ENCODE measurements at regions not wholly inside any gene's neighbourhood (a gene's known extent, or its start where the extent isn't known, plus 50 kb on each side); places are given as distances from the start of the nearest gene placed in this dataset.

- no peak overlapping the region for H2BK15ac ChIP-seq (ENCODE audit: low read depth, poor library complexity, severe bottlenecking)
- H3K27me3 ChIP-seq (ENCODE audit: control insufficient read depth in 1 of 2, insufficient read depth in 1 of 2, low read length in 2 of 2) = peaks cover 0 to 16% of the 10 kb centered on the region in 2 experiments
- no peak overlapping the region for H2AK5ac ChIP-seq (ENCODE audit: low read length, severe bottlenecking)
- no peak overlapping the region for H2BK5ac ChIP-seq (ENCODE audit: low read depth, low read length, poor library complexity, severe bottlenecking)
- H3K18ac ChIP-seq (ENCODE audit: low read depth in 1 of 2, low read length in 2 of 2) = no peak overlapping the region
- H4K91ac ChIP-seq (ENCODE audit: low read length) = no peak overlapping the region
- no peak overlapping the region for H2BK12ac ChIP-seq (ENCODE audit: low read length in 2 of 2)
- H3K23ac ChIP-seq (ENCODE audit: low read length in 2 of 2) = no peak overlapping the region
- DNase-seq = no peak
- H3K4ac ChIP-seq (ENCODE audit: low read depth in 1 of 2, low read length in 2 of 2) = no peak overlapping the region
- whole genome bisulfite sequencing = 15% methylated on average over 1 of the region's 1 CpG
- no peak overlapping the region for H3K4me2 ChIP-seq (ENCODE audit: low read length, poor library complexity, severe bottlenecking)
- H4K8ac ChIP-seq (ENCODE audit: low read length) = no peak overlapping the region
- H3K9ac ChIP-seq (ENCODE audit: low read length) = no peak overlapping the region
- H3K14ac ChIP-seq (ENCODE audit: low read length in 2 of 2) = no peak overlapping the region
- H2AFZ ChIP-seq (ENCODE audit: low read depth, low read length) = no peak overlapping the region
- H3K4me1 ChIP-seq (ENCODE audit: control insufficient read depth, insufficient read depth, low read depth, low read length) = no peaks in the 10 kb centered on the region
- H3K36me3 ChIP-seq (ENCODE audit: control insufficient read depth in 1 of 2, insufficient read depth in 2 of 2, low read depth in 1 of 2, low read length in 2 of 2) = no peaks in the 10 kb centered on the region
- no peaks in the 10 kb centered on the region for H3K79me1 ChIP-seq (replicated peaks; ENCODE audit: low read length, poor library complexity, severe bottlenecking)
- H3K27ac ChIP-seq (ENCODE audit: low read length, poor library complexity, severe bottlenecking) = no peak overlapping the region
- H2BK120ac ChIP-seq (ENCODE audit: low read depth, low read length) = no peak overlapping the region
- no peak overlapping the region for H3K4me3 ChIP-seq (ENCODE audit: insufficient read depth in 1 of 2, low read depth in 1 of 2, low read length in 2 of 2)
- no peaks in the 10 kb centered on the region for H3K9me3 ChIP-seq (ENCODE audit: control insufficient read depth, low read length)
Observed at GRCh38 chr21:25273959-25274358, 333.3 kb downstream of the MRPL39 start.

GRCh38 chr21:25254491-25255174 is 352.6 kb downstream of the MRPL39 start:
- Histone ChIP-seq H3K27ac (ENCODE audit: low read length, poor library complexity, severe bottlenecking) (no peak overlapping the region), H4K8ac (ENCODE audit: low read length) (no peak overlapping the region), H3K4me3 (ENCODE audit: insufficient read depth in 1 of 2, low read depth in 1 of 2, low read length in 2 of 2) (no peak overlapping the region), H3K14ac (ENCODE audit: low read length in 2 of 2) (no peak overlapping the region), H3K27me3 (ENCODE audit: control insufficient read depth in 1 of 2, insufficient read depth in 1 of 2, low read length in 2 of 2) (no peaks in the 10 kb centered on the region), H3K23ac (ENCODE audit: low read length in 2 of 2) (no peak overlapping the region), H3K4ac (ENCODE audit: low read depth in 1 of 2, low read length in 2 of 2) (no peak overlapping the region), H3K9me3 (ENCODE audit: control insufficient read depth, low read length) (no peaks in the 10 kb centered on the region), H2BK12ac (ENCODE audit: low read length in 2 of 2) (no peak overlapping the region), H4K91ac (ENCODE audit: low read length) (no peak overlapping the region), H3K4me1 (ENCODE audit: control insufficient read depth, insufficient read depth, low read depth, low read length) (no peaks in the 10 kb centered on the region), H3K18ac (ENCODE audit: low read depth in 1 of 2, low read length in 2 of 2) (no peak overlapping the region), H3K79me1 (replicated peaks; ENCODE audit: low read length, poor library complexity, severe bottlenecking) (no peaks in the 10 kb centered on the region), H2AFZ (ENCODE audit: low read depth, low read length) (no peak overlapping the region), H2BK15ac (ENCODE audit: low read depth, poor library complexity, severe bottlenecking) (no peak overlapping the region), H3K36me3 (ENCODE audit: control insufficient read depth in 1 of 2, insufficient read depth in 2 of 2, low read depth in 1 of 2, low read length in 2 of 2) (no peaks in the 10 kb centered on the region), H2AK5ac (ENCODE audit: low read length, severe bottlenecking) (no peak overlapping the region), H3K4me2 (ENCODE audit: low read length, poor library complexity, severe bottlenecking) (no peak overlapping the region), H2BK5ac (ENCODE audit: low read depth, low read length, poor library complexity, severe bottlenecking) (no peak overlapping the region), H3K9ac (ENCODE audit: low read length) (no peak overlapping the region), H2BK120ac (ENCODE audit: low read depth, low read length) (no peak overlapping the region)
- WGBS = 68% methylated on average over 3 of the region's 5 CpGs
- no peak for DNase-seq

- Histone ChIP-seq H2BK12ac (ENCODE audit: low read length in 2 of 2) (no peak overlapping the region), H3K9ac (ENCODE audit: low read length) (no peak overlapping the region), H3K4ac (ENCODE audit: low read depth in 1 of 2, low read length in 2 of 2) (no peak overlapping the region), H4K8ac (ENCODE audit: low read length) (no peak overlapping the region), H3K4me3 (ENCODE audit: insufficient read depth in 1 of 2, low read depth in 1 of 2, low read length in 2 of 2) (no peak overlapping the region), H3K18ac (ENCODE audit: low read depth in 1 of 2, low read length in 2 of 2) (no peak overlapping the region), H3K14ac (ENCODE audit: low read length in 2 of 2) (no peak overlapping the region), H2AFZ (ENCODE audit: low read depth, low read length) (no peak overlapping the region), H3K9me3 (ENCODE audit: control insufficient read depth, low read length) (no peaks in the 10 kb centered on the region), H2BK5ac (ENCODE audit: low read depth, low read length, poor library complexity, severe bottlenecking) (no peak overlapping the region), H3K4me2 (ENCODE audit: low read length, poor library complexity, severe bottlenecking) (no peak overlapping the region), H3K4me1 (ENCODE audit: control insufficient read depth, insufficient read depth, low read depth, low read length) (no peaks in the 10 kb centered on the region), H3K79me1 (replicated peaks; ENCODE audit: low read length, poor library complexity, severe bottlenecking) (no peaks in the 10 kb centered on the region), H3K27me3 (ENCODE audit: control insufficient read depth in 1 of 2, insufficient read depth in 1 of 2, low read length in 2 of 2) (no peaks in the 10 kb centered on the region), H2BK120ac (ENCODE audit: low read depth, low read length) (no peak overlapping the region), H3K27ac (ENCODE audit: low read length, poor library complexity, severe bottlenecking) (no peak overlapping the region), H2BK15ac (ENCODE audit: low read depth, poor library complexity, severe bottlenecking) (no peak overlapping the region), H4K91ac (ENCODE audit: low read length) (no peak overlapping the region), H3K23ac (ENCODE audit: low read length in 2 of 2) (no peak overlapping the region), H3K36me3 (ENCODE audit: control insufficient read depth in 1 of 2, insufficient read depth in 2 of 2, low read depth in 1 of 2, low read length in 2 of 2) (no peaks in the 10 kb centered on the region), H2AK5ac (ENCODE audit: low read length, severe bottlenecking) (no peak overlapping the region)
- DNase-seq = no peak
- 90% methylated on average over 1 of the region's 1 CpG for whole genome bisulfite sequencing
Observed at GRCh38 chr21:25246546-25246945, 360.7 kb downstream of the MRPL39 start.

- Histone ChIP-seq H3K4me2 (ENCODE audit: low read length, poor library complexity, severe bottlenecking) (no peak overlapping the region), H3K9me3 (ENCODE audit: control insufficient read depth, low read length) (no peaks in the 10 kb centered on the region), H3K4me3 (ENCODE audit: insufficient read depth in 1 of 2, low read depth in 1 of 2, low read length in 2 of 2) (no peak overlapping the region), H4K8ac (ENCODE audit: low read length) (no peak overlapping the region), H3K27ac (ENCODE audit: low read length, poor library complexity, severe bottlenecking) (no peak overlapping the region), H3K36me3 (ENCODE audit: control insufficient read depth in 1 of 2, insufficient read depth in 2 of 2, low read depth in 1 of 2, low read length in 2 of 2) (no peaks in the 10 kb centered on the region), H4K91ac (ENCODE audit: low read length) (no peak overlapping the region), H2BK5ac (ENCODE audit: low read depth, low read length, poor library complexity, severe bottlenecking) (no peak overlapping the region), H3K27me3 (ENCODE audit: control insufficient read depth in 1 of 2, insufficient read depth in 1 of 2, low read length in 2 of 2) (no peaks in the 10 kb centered on the region), H2AFZ (ENCODE audit: low read depth, low read length) (no peak overlapping the region), H2BK12ac (ENCODE audit: low read length in 2 of 2) (no peak overlapping the region), H3K18ac (ENCODE audit: low read depth in 1 of 2, low read length in 2 of 2) (no peak overlapping the region), H2BK120ac (ENCODE audit: low read depth, low read length) (no peak overlapping the region), H3K4ac (ENCODE audit: low read depth in 1 of 2, low read length in 2 of 2) (no peak overlapping the region), H3K79me1 (replicated peaks; ENCODE audit: low read length, poor library complexity, severe bottlenecking) (no peaks in the 10 kb centered on the region), H2BK15ac (ENCODE audit: low read depth, poor library complexity, severe bottlenecking) (no peak overlapping the region), H2AK5ac (ENCODE audit: low read length, severe bottlenecking) (no peak overlapping the region), H3K9ac (ENCODE audit: low read length) (no peak overlapping the region), H3K23ac (ENCODE audit: low read length in 2 of 2) (no peak overlapping the region), H3K14ac (ENCODE audit: low read length in 2 of 2) (no peak overlapping the region), H3K4me1 (ENCODE audit: control insufficient read depth, insufficient read depth, low read depth, low read length) (no peaks in the 10 kb centered on the region)
- no peak for DNase-seq
- no CpG with 5 or more reads among the region's 1 CpG for WGBS
Observed at GRCh38 chr21:25244735-25245134, 362.5 kb downstream of the MRPL39 start.

Measured in mesenchymal stem cell (in vitro differentiated cells and primary cell).